ENCODE measurements at regions not wholly inside any gene's neighbourhood (a gene's known extent, or its start where the extent isn't known, plus 50 kb on each side); places are given as distances from the start of the nearest gene placed in this dataset.
A peak's percentile ranks its signal among the peaks of the same experiment; 100 is the strongest.
"Not testable (repeated sequence)": the region's sequence is repeated elsewhere in the genome, so short reads cannot be mapped to it uniquely, and the experiment has no call there.

GRCh38 chr12:59055204-59055860 lies 135.0 kb upstream of the LRIG3 start:
- no peak for DNase-seq
- Mint-ChIP-seq H3K9me3 (ENCODE audit: low read depth, unreplicated experiment) (no peaks in the 10 kb centered on the region), H3K27me3 (ENCODE audit: unreplicated experiment) (no peaks in the 10 kb centered on the region), H3K27ac (ENCODE audit: unreplicated experiment) (peak overlapping the region; percentile 97), H3K4me3 (ENCODE audit: low read depth, unreplicated experiment) (peak overlapping the region; percentile 52), H3K4me1 (ENCODE audit: low read depth, unreplicated experiment) (peaks cover 69% of the 10 kb centered on the region), H3K36me3 (ENCODE audit: insufficient read depth, unreplicated experiment) (peaks cover 52% of the 10 kb centered on the region)
- intact Hi-C loops (cut with micrococcal nuclease; ENCODE audit: unreplicated experiment) = loop anchor here (1.0 kb wide), 1 partner anchor 12 kb away; no protein-coding TSS in a partner anchor
- CTCF ChIA-PET = interaction anchor here (0.7 to 5.8 kb wide), 8 partner anchors 13 to 146 kb away, joined by 3 to 61 read pairs (median 4); no protein-coding TSS in a partner anchor
- no TSS peak for BruUV-seq (replicated peaks)
- TF ChIP-seq CTCF (IDR thresholded peaks at IDR 0.05; ENCODE audit: unreplicated experiment) = no peak

GRCh38 chr12:59053266-59053899 lies 133.1 kb upstream of the LRIG3 start:
- DNase-seq; H3K27me3 Mint-ChIP-seq (ENCODE audit: unreplicated experiment); BruUV-seq (replicated peaks); intact Hi-C loops (cut with micrococcal nuclease; ENCODE audit: unreplicated experiment); H3K9me3 Mint-ChIP-seq (ENCODE audit: low read depth, unreplicated experiment): not testable (repeated sequence)
- H3K4me1 Mint-ChIP-seq (ENCODE audit: low read depth, unreplicated experiment) = peaks cover 56% of the 10 kb centered on the region
- H3K27ac Mint-ChIP-seq (ENCODE audit: unreplicated experiment) = peak overlapping the region; percentile 97
- peak overlapping the region; percentile 52 for H3K4me3 Mint-ChIP-seq (ENCODE audit: low read depth, unreplicated experiment)
- CTCF ChIA-PET = interaction anchor here (0.5 to 5.8 kb wide), 7 partner anchors 12 to 136 kb away, joined by 3 to 61 read pairs (median 4); no protein-coding TSS in a partner anchor
- peaks cover 65% of the 10 kb centered on the region for H3K36me3 Mint-ChIP-seq (ENCODE audit: insufficient read depth, unreplicated experiment)

GRCh38 chr12:59046763-59047534 lies 126.6 kb upstream of the LRIG3 start:
- no peaks in the 10 kb centered on the region for H3K27me3 Mint-ChIP-seq (ENCODE audit: unreplicated experiment)
- intact Hi-C loops (cut with micrococcal nuclease; ENCODE audit: unreplicated experiment) = loop anchor here (10.0 kb wide), 1 partner anchor 982 kb away; no protein-coding TSS in a partner anchor
- no peaks in the 10 kb centered on the region for H3K9me3 Mint-ChIP-seq (ENCODE audit: low read depth, unreplicated experiment)
- DNase-seq = no peak
- TF ChIP-seq CTCF (IDR thresholded peaks at IDR 0.05; ENCODE audit: unreplicated experiment) = no peak
- peaks cover 44% of the 10 kb centered on the region for H3K4me1 Mint-ChIP-seq (ENCODE audit: low read depth, unreplicated experiment)
- peak overlapping the region; percentile 66 for H3K4me3 Mint-ChIP-seq (ENCODE audit: low read depth, unreplicated experiment)
- TSS peak; percentile 7 for BruUV-seq (replicated peaks)
- peaks cover 67% of the 10 kb centered on the region for H3K36me3 Mint-ChIP-seq (ENCODE audit: insufficient read depth, unreplicated experiment)
- CTCF ChIA-PET = interaction anchor here (1.0 to 1.3 kb wide), 3 partner anchors 21 to 38 kb away, joined by 3 to 4 read pairs (median 4); no protein-coding TSS in a partner anchor
- peak overlapping the region; percentile 97 for H3K27ac Mint-ChIP-seq (ENCODE audit: unreplicated experiment)

- Mint-ChIP-seq H3K4me1 (ENCODE audit: low read depth, unreplicated experiment) (peaks cover 57% of the 10 kb centered on the region), H3K27ac (ENCODE audit: unreplicated experiment) (peak overlapping the region; percentile 97), H3K36me3 (ENCODE audit: insufficient read depth, unreplicated experiment) (peaks cover 69% of the 10 kb centered on the region), H3K4me3 (ENCODE audit: low read depth, unreplicated experiment) (peak overlapping the region; percentile 61), H3K9me3 (ENCODE audit: low read depth, unreplicated experiment) (no peaks in the 10 kb centered on the region), H3K27me3 (ENCODE audit: unreplicated experiment) (no peaks in the 10 kb centered on the region)
- TF ChIP-seq CTCF (IDR thresholded peaks at IDR 0.05; ENCODE audit: unreplicated experiment) = no peak
- DNase-seq = no peak
- CTCF ChIA-PET = interaction anchor here (1.3 to 1.4 kb wide), 2 partner anchors 31 to 92 kb away, joined by 3 read pairs; no protein-coding TSS in a partner anchor
- intact Hi-C loops (cut with micrococcal nuclease; ENCODE audit: unreplicated experiment) = loop anchor here (10.0 kb wide), 1 partner anchor 980 kb away; no protein-coding TSS in a partner anchor
- BruUV-seq (replicated peaks) = no TSS peak
These were observed 124.5 kb upstream of the LRIG3 start for GRCh38 chr12:59044791-59045190.

Data from Calu3 (cell line).